HG03066 (cell line): ENCODE measurements at regions not wholly inside any gene's neighbourhood (a gene's known extent, or its start where the extent isn't known, plus 50 kb on each side); places are given as distances from the start of the nearest gene placed in this dataset.
"Not testable (repeated sequence)": the region's sequence is repeated elsewhere in the genome, so short reads cannot be mapped to it uniquely, and the experiment has no call there.

Experiments used
- ATAC-seq: cut with Tn5 transposase; IDR thresholded peaks from one replicate; pipeline ENCODE4 v1.9.1; 2021; ENCODE audit warnings: low read depth; ENCODE audit not compliant: unreplicated experiment

DNA sequence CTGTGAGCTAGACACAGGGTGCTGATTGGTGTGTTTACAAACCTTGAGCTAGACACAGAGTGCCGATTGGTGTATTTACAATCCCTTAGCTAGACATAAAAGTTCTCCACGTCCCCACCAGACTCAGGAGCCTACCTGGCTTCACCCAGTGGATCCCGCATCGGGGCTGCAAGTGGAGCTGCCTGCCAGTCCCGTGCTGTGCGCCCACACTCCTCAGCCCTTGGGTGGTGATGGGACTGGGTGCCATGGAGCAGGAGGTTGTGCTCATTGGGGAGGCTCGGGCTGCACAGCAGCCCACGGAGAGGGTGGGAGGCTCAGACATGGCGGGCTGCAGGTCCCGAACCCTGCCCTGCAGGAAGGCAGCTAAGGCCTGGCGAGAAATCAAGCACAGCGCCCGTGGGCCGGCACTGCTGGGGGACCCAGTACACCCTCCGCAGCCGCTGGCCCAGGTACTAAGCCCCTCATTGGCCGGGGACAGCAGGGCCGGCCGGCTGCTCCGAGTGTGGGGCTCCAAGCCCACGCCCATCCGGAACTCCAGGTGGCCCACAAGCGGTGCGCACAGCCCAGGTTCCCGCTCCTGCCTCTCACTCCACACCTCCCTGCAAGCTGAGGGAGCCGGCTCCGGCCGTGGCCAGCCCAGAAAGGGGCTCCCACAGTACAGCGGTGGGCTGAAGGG, 158.6 kb downstream of the SPIN4 start:
- ATAC-seq = not testable (repeated sequence)

DNA sequence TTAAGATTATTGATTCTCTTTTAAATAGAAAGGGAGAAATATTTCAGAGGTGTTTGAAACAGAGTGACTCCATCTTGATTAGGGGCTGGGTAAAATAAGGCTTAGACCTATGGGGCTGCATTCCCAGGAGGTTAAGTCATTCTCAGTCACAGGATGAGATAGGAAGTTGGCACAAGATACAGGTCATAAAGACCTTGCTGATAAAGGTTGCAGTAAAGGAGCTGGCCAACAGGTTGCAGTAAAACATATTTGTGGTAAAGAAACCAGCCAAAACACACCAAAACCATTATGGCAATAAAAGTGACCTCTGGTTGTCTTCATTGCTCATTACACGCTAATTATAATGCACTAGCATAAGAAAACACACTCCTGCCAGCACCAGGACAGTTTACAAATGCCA, 165.0 kb downstream of the SPIN4 start:
- no peak for ATAC-seq

DNA sequence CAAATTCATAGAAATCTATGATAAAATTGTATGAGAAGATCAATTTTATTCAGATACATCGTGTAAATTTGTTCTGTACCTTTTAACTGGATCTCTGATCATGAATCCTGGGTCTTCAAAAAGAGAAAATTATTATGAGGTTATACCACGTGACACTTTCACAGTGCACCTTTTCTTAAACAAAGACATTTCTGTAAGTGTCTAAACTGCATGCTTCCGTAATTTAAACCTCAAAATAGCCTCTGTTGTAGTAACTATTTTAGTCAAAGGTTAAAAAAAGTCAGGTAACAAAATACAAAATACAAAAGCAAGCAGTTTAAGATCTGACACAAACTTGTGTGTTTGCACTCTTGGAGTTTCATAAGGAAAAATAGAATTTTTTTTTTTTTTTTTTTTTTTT, 171.3 kb downstream of the SPIN4 start:
- ATAC-seq = not testable (repeated sequence)

DNA sequence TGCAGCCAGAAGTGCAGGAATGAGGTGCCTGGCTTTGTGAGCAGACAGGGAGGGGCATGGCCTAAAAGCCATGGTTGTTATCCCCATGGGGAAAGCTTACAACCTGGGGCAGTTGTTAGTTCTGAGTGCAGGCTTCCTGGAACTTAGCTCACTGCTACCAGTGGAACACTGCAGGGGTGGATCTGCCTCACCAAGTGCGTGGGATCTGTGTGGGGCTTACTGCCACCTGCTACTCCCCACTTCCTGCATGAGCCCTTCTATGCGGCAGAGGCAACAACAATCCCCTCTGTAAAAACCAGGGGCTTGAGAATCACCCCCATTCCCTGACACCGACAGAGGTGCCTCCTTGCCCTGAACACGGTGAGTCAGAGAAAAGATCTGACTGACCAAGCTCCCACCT, 174.6 kb downstream of the SPIN4 start:
- ATAC-seq = not testable (repeated sequence)

DNA sequence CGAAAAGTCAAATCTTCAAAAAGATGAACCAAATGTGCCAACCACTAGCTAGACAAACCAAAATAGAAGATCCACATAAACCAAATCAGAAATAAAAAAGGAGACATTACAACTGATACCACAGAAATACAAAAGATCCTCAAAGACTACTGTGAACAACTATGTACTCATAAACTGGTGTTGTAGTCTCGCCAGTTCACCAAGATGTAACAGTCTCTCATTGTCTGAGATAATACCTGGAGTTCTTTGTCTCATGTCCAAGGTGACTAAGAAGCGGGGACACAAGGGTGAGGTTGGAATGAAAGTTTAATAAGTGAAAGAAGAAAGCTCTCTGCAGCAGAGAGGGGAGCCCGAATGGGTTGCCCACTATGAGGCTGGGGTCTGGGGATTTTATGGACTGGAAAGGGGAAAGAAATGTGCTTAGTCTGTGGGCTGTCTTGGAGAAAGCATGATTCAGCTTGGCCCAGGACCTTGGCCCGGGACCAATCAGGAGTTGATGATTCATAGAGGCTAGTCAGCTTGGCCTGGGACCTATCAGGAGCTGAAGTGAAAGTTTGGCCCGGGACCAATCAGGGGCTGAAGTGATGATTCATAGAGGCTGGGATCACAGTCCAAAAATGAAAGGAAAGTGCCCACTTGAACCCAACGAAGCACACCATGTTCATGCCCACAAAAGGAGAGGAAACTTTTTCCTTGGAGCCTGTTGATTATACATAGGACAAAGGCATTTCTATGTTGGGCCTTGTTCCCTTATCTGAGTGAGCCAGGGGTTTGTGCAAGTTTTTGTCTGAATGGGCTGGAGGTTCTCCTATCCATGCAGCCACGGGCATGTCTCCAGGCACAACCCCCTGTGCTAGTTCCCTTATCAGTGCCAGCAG, 177.1 kb downstream of the SPIN4 start:
- not testable (repeated sequence) for ATAC-seq

DNA sequence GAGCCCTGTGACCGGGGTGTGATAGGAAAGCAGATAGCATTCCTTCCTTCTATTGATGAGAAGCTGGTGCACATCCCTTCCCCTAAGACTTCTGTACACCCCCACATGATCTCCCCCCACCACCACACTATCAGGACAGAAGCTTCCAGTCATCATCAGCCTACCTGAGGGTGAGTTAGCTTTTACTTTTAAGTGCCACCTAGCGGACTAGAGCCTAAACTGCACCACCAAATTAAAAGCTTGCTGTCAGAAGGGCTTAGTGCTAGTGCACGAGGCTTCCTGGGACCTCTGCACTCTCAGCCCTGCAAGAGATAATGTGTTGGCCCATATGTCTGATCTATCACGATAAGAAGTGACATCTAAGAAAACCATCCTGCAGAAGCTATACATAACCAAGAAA, 181.7 kb downstream of the SPIN4 start:
- ATAC-seq = peak; percentile 56

DNA sequence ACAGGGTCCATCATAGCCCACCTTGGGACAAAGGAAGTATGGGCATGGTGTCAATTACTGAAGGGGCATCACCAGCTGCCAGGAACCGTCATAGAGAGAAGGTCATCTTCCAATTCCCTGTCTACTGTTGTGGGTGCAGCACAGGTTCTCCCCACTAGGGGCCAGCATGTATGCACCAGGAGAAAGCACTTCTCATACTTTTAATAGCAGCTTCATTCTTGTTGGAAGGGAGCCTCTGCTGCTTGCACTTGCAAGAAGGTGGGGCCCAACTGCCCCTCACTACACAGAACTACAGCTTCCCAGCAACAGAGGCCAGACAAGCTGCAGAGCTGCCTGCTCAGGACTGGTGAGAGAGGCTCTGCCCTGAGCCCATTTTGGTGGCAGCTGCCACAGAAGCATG, 182.2 kb downstream of the SPIN4 start:
- peak; percentile 60 for ATAC-seq

DNA sequence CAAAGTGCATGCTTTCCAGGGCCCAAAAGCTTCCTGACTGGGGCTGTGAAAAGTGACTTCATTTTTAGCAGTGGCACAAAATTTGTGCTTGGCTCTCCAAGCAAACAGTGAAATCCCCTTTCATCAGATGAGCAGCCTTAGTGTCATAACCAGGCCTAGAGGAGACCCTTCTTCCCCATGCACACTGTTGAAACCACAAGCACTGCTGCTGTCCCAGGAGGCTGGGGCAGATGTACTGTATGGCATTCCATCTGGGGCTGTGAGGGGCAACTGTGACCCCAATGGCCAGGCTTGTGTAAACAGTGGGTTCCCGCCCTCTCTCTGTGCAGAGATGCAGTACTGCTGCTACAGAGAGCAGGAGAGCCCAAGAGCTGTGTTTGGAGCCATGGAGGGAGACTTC, 184.1 kb downstream of the SPIN4 start:
- not testable (repeated sequence) for ATAC-seq

DNA sequence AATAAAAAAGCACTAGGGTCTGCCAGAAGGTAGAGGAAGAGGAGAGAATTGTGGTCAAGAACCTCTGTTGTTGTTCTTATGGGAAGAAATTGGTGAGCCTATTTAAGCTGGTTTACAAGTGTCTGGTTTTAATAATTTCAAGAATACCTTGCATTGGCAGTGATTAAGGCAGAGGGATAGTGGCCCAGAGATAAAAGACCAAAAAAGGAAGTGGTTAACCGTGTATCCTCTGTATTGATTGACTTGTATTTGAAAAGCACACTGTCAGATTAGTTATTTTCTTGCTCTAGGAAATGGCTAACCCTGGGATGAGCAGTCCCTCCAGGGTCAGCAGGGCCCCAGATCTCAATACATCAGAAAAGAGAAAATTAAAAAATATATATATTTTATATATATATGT, 190.1 kb downstream of the SPIN4 start:
- not testable (repeated sequence) for ATAC-seq

DNA sequence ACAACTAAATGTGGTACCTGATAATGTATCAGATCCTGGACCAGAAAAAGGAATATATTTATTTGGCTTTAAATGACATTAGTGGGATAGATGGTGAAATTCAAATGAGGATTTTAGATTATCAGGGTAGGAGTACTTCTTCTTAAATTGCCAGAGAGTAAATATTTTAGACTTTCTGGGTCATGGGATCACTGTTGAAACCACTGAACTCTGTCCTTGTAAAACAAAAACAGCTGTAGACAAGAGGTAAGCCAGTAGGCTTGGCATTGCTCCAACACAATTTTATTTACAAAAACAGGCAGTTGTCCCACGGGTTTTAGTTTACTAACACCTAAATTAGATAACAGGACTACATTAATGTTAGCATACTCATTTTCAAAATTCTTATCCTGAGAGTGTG, 190.8 kb downstream of the SPIN4 start:
- ATAC-seq = not testable (repeated sequence)

DNA sequence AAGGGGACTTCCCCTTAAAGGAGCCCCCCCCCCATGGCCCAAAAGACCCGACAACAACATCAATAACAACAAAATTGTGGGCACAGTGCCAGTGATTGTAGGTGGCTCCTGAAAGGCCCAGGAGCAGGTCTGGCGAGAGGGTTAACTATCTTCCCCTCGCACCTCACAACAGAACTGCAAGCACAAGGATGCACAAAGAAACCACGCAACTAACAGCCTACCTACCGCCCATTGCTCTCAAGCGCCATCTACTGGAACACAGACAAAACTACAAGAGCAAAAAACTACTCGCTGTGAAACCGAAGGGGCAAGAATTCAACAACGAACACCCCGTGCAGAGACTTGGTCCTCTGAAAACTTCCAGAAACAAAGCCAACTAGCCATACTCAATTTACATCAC, 205.6 kb downstream of the SPIN4 start:
- not testable (repeated sequence) for ATAC-seq

DNA sequence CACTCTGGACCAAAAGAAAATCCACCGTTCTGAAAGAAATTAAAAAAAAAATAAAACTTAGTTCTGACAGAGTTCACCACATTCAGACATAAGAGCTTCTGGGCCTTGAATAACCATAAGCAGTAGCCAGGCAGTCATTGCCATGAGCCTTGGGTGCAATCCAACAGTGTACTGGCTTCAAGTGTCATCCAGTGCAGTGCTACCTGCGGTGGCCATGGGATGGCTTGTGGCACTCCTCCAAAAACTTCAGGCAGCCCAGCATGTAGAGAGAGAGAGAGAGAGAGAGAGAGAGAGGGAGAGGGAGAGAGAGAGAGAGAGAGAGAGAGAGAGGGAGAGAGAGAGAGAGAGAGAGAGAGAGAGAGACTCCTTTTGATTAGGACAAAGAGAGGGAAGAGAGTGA, 208.5 kb downstream of the SPIN4 start:
- not testable (repeated sequence) for ATAC-seq

DNA sequence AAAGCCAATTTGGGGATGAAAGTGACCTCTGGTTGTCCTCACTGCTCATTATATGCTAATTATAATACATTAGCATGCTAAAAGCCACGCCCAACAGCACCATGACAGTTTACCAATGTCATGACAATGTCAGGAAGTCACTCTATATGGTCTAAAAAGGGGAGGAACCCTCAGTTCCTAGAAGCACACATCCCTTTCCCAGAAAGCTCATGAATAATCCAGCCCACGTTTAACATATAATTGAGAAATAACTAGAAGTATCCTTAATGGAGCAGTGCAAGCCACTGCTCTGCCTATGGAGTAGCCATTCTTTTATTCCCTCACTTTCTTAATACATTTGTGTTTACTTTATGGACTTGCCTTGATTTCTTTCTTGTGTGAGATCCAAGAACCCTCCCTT, 215.3 kb downstream of the SPIN4 start:
- ATAC-seq = not testable (repeated sequence)

DNA sequence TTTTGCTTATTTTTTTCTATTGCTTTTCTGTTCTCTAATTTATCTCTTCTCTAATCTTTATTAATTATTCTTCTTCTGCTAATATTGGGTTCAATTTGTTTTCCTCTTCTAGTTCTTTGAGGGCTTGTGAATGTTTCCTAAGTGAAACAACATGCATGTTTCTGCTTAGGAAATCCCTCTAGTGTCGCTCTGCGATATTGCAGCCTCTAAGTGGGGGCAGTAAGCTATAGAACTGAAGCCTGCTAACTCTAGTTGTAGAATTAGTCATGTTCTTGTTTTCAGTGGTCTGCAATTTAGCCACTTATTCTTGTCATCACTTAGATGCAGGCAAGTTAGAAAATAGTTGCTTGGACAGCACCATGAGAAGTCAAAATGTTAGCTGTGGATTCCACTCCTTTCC, 222.6 kb downstream of the SPIN4 start:
- ATAC-seq = no peak

DNA sequence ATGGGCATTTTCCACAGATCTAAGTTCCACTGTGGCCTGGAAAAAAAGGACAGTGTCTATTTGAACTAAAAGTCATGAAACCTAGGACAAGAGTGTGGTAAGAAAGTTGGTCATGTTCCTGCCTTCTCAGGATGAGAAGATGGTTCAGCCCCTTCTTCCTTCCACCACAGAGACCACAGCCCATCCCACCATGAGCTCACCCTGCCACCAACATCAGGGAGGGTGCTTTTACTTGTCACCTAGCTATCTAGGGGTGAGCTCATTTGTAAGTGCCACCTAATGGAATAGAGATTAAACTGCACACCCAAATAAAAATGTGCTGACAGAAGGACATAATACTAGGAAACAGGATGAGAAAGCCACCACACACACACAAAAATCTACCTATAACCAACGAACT, 235.9 kb downstream of the SPIN4 start:
- no peak for ATAC-seq

DNA sequence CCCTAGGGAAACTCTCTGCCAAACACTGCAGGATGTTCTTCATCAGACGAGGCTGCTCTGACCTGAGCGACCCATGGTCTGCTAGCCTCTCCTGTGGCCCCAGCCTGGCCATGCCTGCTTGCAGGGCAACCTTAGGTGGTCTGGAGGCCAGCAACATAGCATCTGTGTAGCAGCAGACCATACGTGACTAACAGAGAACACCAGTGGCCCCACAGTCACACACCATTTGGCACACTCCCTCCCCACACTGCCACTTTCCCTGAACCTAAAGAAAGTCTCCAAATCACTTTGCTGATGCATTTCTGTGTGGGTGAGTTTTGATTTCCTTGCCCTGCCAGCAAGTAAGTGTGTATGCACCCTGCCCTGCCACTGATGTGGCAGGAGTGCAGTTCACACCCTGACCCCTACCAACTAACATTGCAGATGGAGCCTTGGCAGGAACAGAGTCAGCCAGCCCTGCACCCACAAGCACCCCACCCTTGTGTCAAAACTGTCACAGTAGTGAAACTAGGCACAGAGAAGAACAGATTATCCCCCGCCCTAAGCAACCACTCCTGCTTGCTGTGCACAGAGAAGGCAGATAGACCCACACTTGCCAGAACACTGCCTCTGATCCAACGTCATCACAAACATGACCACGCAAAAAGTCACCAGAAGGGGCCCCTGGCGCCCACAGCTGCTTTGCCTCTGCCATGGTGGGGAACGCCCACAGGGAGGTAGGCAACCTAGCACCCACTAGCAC, 249.1 kb downstream of the SPIN4 start:
- no peak for ATAC-seq

DNA sequence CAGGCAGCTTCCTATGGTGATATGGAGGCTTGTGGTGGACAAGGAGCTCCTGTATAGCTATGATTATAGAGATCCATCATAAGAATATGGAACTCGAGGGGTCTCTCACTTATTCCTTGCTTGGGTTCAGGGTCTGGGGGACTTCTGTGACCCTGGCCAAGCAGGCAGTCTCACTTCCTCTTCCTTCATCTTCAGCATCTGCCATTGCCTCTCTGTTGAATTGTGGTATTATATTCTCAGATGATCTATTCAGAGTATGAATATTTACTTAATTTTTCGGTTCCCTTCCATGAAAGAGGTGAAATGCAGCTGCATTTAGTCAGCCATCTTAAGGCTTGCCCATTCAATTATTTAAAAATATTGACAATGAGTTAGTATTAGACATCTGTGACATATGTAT, 292.9 kb downstream of the SPIN4 start:
- no peak for ATAC-seq

DNA sequence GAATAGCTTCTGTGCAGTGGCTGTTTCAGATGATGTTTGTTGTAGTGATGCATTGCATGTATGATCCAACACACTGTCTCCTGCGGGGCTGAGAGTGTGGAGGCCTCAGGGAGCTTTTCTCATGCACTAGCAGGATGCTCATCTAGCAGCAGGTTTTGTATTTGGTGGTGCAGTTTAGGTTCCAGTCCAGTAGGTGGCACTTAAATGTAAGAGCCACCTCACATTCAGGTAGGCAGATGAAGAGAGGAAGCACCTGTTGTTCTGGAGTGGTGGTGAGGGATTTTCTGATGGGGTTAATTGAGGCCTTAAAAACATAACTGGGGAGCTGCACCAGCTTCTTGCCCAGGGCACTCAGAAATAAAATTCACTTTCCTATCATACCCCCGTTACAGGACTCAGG, 300.9 kb downstream of the SPIN4 start:
- ATAC-seq = no peak

DNA sequence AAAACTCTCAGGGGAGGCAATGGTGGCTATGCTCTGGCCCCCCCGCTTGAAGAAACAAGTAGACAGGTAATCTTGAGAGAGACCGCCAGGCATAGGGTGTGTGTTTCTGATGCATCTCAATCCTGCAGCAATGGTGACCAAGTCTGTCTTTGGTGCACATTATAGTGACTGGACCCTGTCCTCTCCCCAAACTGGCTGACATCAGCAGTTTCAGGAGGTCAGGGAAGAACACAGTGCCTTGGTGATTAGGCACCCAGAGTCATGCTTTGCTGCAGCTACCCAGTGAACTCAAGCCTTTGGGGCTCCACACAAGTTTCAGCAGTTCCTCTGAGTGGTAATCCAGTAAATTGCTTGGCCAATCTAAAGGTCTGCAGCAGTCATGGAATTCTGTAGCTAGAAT, 318.3 kb downstream of the SPIN4 start:
- ATAC-seq = no peak

DNA sequence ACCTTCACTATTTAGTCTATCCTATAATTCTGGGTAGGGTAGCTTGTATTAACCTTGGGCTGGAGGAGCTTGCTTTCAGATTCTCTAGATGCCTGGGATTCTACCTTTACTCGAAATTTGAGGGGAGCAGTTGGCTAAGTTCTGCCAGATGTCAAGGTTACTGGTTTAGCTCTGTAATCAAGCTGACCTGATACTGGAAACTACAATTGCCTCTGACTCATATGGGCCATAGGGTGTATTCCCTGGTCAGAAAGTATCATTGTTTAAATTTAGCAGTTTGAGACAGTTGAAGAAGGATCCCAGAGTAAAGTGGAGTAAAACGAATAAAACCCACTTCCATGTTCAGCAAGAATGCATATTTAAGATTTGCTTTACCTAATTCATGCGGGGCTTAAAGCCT, 337.6 kb downstream of the SPIN4 start:
- ATAC-seq = no peak

DNA sequence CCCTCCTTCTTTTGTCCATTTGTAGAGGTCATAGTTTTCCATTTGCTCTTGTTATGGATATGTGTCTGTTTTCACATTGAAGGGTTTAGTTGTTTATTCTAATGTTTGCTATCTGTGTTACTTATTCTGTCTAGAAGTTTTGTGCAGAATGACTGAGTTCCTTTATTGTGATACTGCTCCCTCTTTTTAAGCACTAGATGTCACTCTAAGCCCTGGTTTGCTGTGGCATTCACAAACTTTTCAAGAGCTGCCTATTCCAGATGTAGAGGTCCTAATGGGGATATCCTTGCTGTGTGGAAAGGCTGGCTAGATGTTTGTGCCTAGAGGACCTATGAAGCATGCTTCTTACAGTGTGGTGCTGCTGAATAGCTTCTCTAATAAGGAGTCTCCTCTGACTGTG, 338.6 kb downstream of the SPIN4 start:
- ATAC-seq = no peak
